Nephron (organoid): ENCODE measurements at regions not wholly inside any gene's neighbourhood (a gene's known extent, or its start where the extent isn't known, plus 50 kb on each side); places are given as distances from the start of the nearest gene placed in this dataset.
"Not testable (repeated sequence)": the region's sequence is repeated elsewhere in the genome, so short reads cannot be mapped to it uniquely, and the experiment has no call there.

Experiments used
- H3K27ac Mint-ChIP-seq, 3 experiments: 2 replicates each; pipeline ENCODE4 v1.8.0; 2020; ENCODE audit warnings: mixed read lengths in 3 of 3, mild to moderate bottlenecking in 2 of 3, moderate library complexity in 1 of 3
- H3K27me3 Mint-ChIP-seq: 2 replicates; pipeline ENCODE4 v1.8.0; 2021; ENCODE audit warnings: low read depth, mild to moderate bottlenecking, moderate library complexity, mixed read lengths
- H3K36me3 Mint-ChIP-seq: 2 replicates; pipeline ENCODE4 v1.8.0; 2020; ENCODE audit warnings: low read depth, mixed read lengths
- H3K4me1 Mint-ChIP-seq: 2 replicates; pipeline ENCODE4 v1.8.0; 2020; ENCODE audit warnings: mixed read lengths
- H3K4me3 Mint-ChIP-seq, 3 experiments: 2 replicates each; pipeline ENCODE4 v1.8.0; 2020; ENCODE audit warnings: mild to moderate bottlenecking in 3 of 3, mixed read lengths in 3 of 3, moderate library complexity in 2 of 3
- H3K9me3 Mint-ChIP-seq: 2 replicates; pipeline ENCODE4 v1.8.0; 2020; ENCODE audit warnings: mixed read lengths
- CTCF ChIP-seq, 3 experiments: fragments of 200-600 bp; sonication (generic); IDR thresholded peaks; one replicate each; pipeline ENCODE4 v1.5.0; 2021; ENCODE audit warnings: antibody characterized with exemption in 3 of 3; ENCODE audit not compliant: unreplicated experiment in 3 of 3

- H3K4me3 Mint-ChIP-seq: no peak overlapping the region
- H3K27ac Mint-ChIP-seq: no peak overlapping the region
- peaks cover 9% of the 10 kb centered on the region for H3K9me3 Mint-ChIP-seq
- H3K27me3 Mint-ChIP-seq: no peaks in the 10 kb centered on the region
- H3K4me1 Mint-ChIP-seq: no peaks in the 10 kb centered on the region
- no peaks in the 10 kb centered on the region for H3K36me3 Mint-ChIP-seq
- peak in 2 of 3 experiments; percentile 20 to 23 for TF ChIP-seq CTCF (IDR thresholded peaks at IDR 0.05; ENCODE audit: unreplicated experiment in 3 of 3)
Measured at GRCh38 chr1:187999973-188000372, 1171.2 kb downstream of the PLA2G4A start.

GRCh38 chr1:188003687-188004086 is 1174.9 kb downstream of the PLA2G4A start:
- H3K4me3 Mint-ChIP-seq, H3K36me3 Mint-ChIP-seq, H3K9me3 Mint-ChIP-seq, H3K27me3 Mint-ChIP-seq, H3K27ac Mint-ChIP-seq, H3K4me1 Mint-ChIP-seq: not testable (repeated sequence)

- TF ChIP-seq CTCF (IDR thresholded peaks at IDR 0.05; ENCODE audit: unreplicated experiment in 3 of 3): no peak
- Mint-ChIP-seq H3K4me1 (no peaks in the 10 kb centered on the region), H3K36me3 (no peaks in the 10 kb centered on the region), H3K27ac (no peak overlapping the region), H3K27me3 (no peaks in the 10 kb centered on the region), H3K9me3 (peaks cover 9% of the 10 kb centered on the region), H3K4me3 (no peak overlapping the region)
Measured at GRCh38 chr1:188004849-188005248, 1176.1 kb downstream of the PLA2G4A start.

GRCh38 chr1:188006354-188006753 is 1177.6 kb downstream of the PLA2G4A start:
- no peaks in the 10 kb centered on the region for H3K4me1 Mint-ChIP-seq
- no peaks in the 10 kb centered on the region for H3K36me3 Mint-ChIP-seq
- H3K27me3 Mint-ChIP-seq: no peaks in the 10 kb centered on the region
- H3K4me3 Mint-ChIP-seq: no peak overlapping the region
- H3K9me3 Mint-ChIP-seq: peaks cover 9% of the 10 kb centered on the region
- no peak for TF ChIP-seq CTCF (IDR thresholded peaks at IDR 0.05; ENCODE audit: unreplicated experiment in 3 of 3)
- no peak overlapping the region for H3K27ac Mint-ChIP-seq

- not testable (repeated sequence) for H3K4me1 Mint-ChIP-seq, H3K27ac Mint-ChIP-seq, H3K27me3 Mint-ChIP-seq, H3K4me3 Mint-ChIP-seq, H3K36me3 Mint-ChIP-seq, H3K9me3 Mint-ChIP-seq
Measured at GRCh38 chr1:188013222-188013849, 1184.6 kb downstream of the PLA2G4A start.

GRCh38 chr1:188017921-188018320 is 1189.2 kb downstream of the PLA2G4A start:
- Mint-ChIP-seq H3K9me3 (no peaks in the 10 kb centered on the region), H3K36me3 (no peaks in the 10 kb centered on the region), H3K27ac (no peak overlapping the region)

More at GRCh38 chr1:188017921-188018320, 1189.2 kb downstream of the PLA2G4A start:
- Mint-ChIP-seq H3K4me1 (no peaks in the 10 kb centered on the region), H3K27me3 (no peaks in the 10 kb centered on the region), H3K4me3 (no peak overlapping the region)
- TF ChIP-seq CTCF (IDR thresholded peaks at IDR 0.05; ENCODE audit: unreplicated experiment in 3 of 3): no peak
